ENCODE measurements at regions not wholly inside any gene's neighbourhood (a gene's known extent, or its start where the extent isn't known, plus 50 kb on each side); places are given as distances from the start of the nearest gene placed in this dataset.

DNA sequence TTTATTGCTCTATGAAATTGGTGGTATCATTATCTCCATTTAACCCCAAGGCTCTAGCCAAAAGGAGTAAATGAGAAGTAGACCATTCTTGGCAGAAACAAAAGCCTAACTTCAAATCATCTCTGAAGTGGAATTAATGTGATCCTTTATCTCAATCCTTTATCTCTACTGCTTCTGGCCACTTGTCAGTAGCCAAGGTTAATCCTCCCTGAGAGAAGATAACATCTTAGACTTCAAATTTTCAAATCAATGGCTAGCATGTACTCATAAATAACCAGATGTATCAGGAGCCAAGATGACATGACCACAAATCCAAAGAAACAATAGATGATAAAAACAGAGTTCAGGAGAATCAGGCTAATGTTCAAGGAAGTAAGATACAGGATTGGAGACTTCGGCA, 123.1 kb upstream of the RASSF8 start:
- DNase-seq = no peak

DNA sequence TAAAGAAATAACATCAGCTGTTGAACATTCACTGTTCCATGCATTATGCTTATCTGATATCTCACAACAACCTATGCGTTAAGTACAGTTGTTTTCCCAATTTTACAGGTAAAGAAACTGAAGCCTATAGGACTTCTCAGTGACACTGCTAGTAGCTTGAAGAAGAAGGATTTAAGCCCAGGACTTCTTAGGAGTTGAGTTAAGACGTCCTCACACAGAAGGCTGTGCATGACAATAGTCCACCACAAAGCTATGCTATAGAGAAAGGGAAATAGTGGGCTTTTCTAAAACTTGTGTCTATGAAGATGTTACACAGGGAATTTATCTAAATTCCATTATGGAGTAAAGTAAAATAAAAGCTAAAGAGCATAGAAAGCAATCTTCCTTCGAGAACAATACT, 120.5 kb upstream of the RASSF8 start:
- DNase-seq = no peak

DNA sequence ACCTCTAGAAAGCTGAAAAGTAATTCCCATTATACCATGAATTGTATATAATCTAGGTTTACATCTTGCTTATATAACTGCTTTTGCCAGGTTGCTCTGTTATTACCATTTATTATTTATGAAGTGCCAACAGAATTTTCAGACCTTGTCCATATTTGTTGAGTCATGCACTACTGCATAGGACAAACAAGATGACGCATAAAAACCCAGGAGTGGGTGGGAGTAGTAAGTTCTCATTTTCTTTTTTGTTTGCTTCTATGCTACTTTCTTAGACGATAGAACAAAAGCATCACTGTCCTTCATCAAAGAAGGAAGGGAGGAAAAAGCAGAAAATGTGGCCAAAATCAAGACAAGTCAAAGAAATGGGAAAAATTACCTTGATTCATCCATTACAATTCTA, 119.0 kb upstream of the RASSF8 start:
- DNase-seq = peak; percentile 63 to 71 (median 64)

DNA sequence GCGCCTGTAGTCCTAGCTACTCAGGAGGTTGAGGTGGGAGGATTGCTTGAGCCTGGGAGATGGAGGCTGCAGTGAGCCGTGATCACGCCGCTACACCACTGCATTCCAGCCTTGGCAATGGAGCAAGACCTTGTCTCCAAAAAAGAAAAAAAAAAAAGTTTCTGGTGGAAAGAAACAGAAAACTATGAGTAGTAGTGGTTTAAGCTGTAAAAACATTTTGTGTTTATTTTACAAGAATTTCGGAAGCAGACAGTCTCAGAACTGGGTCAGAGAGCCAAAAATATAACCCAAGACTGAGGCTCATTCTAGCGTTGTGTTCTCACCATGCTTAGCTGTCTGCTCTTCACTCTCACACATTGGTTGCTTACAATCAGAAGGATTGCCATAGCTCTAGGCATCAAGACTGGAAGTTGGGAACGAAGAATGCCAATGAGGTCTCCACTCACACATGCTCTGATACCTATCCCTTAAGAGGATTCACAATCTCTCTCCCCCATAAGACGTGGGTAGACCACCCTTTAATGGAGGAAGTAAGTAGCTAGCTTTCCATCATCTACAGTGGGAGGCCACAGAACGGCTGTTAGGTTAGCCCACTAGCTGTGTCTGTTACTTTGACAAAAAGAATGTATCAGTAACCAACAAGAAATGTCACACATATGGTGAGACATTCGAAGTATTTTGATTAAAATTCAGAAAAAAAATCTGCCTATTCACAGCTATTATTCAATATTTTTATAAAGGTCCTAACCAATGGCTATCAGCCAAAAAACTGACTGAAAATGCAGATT, 117.6 kb upstream of the RASSF8 start:
- DNase-seq = no peak

DNA sequence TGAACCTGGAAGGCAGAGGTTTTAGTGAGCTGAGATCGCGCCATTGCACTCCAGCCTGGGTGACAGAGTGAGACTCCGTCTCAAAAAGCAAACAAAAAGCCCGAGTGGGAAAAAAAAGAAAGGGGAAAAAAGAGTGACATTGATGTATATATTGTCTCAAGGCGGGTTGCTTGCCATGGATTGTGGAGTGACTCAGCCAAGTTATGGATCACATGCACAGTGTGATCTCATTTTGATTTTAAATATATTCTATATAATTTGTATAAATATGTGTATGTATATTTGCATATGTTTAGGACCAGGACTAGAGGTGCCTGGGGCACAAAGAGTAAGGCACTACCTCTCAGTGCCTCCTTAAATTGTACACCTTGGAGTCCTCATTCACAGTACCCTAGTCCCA, 116.2 kb upstream of the RASSF8 start:
- no peak for DNase-seq

DNA sequence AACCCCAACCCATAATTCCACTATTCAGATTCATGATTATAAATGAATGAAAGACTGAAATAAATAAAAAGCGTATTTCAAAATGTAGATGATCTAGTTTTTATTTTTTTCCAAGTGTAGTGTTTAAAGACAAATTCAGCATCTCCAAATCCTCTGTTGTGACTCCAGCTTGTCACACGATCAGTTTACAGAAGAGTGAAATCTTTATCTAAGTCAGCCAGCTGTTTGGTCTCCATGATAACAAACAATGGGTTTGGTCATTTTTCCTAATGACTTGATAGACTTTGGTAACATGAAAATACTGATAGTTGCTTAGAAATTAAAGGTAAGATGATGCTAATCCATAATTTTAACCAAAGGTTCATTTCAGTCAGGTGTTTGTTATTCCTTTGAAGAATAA, 114.5 kb upstream of the RASSF8 start:
- DNase-seq = no peak

DNA sequence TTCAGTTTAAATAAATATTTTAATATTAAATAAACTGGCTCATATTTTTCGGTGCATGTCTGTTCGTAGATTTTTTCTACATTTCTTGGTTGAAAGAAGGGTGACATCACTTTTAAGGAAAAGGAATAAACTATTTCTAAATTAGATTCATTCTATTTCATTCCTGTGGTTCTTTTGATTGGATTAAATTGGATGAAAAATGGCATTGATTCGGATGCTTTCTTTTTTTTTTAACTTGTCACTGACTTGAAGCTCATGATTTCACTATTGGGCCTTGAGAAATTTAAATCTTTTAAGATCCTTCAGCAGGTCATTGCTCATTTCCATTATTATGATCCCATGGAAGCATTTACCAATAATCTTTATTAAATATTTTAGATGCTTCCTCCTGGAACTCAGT, 113.1 kb upstream of the RASSF8 start:
- DNase-seq = no peak

DNA sequence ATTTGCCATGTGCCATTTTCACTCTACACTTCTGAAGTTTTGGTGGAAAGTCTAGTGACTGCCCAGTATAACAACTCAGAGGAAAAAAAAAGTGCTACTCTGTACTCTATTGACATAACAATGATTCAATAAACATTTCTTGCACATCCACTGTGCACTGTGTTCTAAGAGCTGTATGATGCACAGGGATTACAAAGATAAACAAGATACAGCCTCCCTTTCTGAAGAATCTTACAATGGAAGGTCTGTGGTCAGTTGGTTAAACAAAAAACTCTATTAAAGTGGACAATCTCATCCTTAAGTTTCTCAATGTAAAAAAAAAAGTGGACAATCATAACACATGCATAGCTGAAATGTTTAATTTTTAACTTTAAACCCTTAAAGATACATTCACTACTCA, 105.7 kb upstream of the RASSF8 start:
- no peak for DNase-seq

DNA sequence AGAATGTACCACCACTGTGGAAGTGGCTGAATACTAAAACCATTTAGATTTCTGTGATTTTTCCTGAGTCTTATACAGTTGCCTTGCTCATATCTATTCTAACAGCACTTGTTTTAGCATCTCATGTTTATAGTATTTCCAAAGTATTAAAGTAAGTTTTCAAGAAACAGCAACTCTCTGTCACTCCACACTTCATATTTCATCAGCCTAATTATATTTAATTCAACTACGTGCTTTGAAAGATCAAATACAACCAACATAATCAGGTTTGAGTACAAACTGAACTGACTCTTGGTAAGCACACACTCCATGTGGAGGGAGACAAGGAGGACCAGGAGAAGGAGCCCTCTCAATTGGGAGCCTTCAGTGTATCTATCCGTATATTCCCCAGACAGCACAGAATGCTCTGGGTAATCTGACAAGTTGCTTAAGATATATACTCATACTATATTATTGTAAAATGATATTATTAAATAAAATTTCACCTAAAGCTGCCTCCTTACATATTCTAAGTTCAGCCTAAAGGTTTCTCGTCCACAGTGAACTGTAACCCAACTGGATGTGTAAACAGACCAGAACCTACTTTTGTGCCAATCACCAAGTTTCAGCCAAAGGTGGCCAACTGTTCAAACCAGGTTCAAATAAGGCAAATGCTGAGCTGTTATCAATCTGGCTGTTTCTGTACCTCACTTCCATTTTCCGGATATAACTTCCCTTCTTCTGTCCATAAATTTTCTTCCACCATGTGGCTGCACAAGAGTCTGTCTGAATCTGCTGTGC, 105.0 kb upstream of the RASSF8 start:
- no peak for DNase-seq

DNA sequence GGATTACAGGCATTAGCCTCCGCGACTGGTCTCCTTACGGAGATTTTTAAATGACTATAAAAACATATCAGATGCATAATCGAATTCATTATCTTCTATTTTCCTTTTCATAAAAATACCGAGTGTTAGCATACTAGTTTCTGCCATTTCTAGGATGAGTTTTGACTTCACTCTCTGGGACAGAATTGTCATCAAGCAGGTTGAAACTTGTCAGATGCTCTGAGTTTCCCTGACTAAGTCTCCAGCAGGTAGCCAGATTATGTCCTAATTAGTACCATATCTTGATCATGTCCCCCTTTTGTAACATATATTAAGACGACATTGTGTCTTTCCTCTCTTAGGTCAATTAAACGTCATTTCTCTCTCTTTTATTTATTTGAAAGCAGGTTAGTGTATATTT, 103.5 kb upstream of the RASSF8 start:
- no peak for DNase-seq

DNA sequence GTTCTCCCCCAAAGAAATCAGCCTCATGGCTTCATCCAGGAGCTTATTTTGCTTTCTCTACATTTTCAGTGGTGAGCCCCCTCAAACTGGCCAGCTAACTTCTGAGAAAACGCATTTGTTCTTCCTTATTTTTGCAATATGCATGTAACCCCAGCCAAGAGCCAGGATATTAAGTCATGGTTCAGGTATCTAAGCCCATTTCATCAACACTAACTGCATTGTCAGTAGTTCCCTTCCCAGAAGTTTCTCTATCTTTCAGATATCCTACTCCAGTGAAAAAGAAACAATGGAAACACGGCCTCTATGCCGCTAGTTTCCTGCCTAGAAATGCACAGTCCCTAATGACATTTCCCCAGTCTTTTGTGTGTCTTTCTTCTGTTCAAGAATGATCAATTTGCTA, 102.8 kb upstream of the RASSF8 start:
- DNase-seq = no peak

DNA sequence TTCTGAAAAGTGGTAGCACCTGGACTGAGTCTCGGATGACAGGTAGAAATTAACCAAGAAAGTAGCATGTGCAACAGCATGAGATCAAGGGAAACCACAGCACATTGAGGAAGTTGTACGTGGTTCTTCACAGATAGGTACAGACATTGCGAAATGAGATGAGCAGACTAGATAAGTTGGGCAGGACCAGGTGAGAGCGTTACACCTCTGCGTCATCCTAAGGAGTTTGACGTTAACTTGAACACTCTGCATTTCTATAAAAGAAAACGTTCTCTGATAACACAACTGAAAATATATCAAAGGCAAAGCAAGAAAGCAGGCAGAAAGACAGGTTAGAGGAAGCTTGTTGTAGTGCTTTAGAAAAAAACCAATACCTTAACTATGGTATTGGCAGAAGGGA, 98.5 kb upstream of the RASSF8 start:
- no peak for DNase-seq

DNA sequence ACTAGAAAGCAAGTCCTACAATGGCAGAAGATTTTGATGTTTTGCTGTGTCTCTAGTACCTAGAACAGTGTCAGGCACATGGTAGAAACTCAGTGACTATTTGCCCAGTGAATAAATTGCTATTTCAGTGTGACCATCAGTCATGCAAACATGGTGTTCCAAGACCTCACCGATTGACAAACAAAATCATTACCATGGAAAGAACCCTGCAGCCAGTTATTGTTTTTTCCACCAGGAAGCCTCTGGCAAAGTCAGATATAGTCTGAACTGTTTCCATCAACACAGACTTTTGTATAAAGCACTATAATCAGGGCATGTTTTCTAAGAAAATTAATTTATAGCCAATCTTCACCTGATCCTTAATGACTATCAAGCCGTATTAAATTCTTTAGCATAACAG, 97.3 kb upstream of the RASSF8 start:
- no peak for DNase-seq

DNA sequence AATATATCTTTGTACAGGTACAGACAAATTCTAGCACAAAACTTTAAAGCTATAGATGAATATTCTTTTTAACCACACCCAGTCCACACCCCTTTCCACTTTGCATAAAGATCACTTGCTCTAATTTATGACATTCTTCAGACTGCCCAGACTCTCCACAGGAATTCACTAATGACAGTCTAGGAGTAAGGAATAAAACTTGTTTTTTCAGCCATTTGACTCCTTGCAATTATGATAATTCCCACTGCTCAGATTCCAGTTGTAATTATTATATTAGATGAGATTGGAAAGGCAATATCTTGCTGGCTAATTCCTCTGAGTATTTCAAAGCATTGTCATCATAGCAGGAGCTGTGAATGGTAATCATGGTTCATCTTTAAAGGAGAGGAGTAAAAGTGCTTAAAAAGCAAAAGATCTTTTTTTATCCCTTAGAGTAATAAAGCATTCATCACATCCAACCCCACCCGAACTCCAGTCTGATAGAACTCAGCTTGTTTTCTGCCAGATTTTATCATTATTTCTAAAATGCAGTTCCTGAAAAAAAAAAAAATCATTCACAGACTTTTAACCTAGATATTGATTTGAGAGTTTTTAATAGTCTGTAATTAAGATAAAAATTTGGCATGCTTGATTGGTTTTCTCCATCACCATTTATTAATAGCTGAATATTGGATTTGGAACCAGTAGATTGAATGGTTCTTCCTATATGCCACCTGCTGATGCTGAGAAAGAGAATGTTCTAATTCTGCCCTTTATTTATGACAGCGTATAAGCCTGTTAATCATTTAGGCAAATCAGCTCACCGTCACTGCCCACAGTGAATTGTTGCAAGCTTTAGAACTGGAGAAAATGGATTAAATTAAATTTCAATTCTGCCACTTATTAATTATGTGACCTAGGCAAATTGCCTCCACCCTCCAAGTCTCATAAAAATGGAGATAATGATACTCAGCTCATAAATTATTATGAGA, 93.9 kb upstream of the RASSF8 start:
- DNase-seq = no peak

DNA sequence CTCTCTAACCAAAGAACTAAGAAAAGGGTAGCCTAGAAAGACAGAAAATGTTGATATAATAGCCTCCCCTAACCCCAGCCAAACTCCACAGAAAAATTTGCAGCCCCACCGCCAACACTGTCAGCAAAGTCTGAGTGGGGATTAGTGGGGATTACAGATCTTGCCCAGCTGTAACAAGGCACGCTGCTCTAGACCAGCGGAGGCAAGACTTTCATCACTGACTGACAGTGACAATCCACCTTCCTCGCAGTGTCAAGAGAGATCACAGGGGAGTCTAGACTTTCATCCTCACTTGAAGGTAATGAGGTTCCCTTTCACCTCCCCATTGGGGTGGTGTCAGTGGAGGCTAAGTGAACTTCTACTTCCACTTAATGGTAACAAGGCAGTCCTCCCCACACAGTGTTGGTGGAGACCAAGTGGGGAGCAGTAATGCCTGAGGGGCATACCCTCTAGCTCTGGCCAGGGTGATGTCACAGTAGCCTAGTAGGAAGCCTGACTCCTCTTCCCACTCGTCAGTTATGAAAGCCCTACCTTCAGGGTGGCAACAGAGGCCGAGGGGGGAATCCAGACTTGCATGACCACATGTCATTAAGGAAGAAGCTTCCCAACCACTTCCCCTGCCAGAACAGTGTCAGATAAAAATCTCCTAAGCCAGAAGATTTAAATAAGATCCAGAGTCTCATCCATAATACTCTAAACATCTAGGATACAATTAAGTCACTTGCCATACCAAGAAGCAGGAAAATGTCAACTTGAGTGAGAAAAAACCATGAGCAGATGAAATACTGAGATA, 91.7 kb upstream of the RASSF8 start:
- DNase-seq = peak; percentile 84 to 91 (median 89)

DNA sequence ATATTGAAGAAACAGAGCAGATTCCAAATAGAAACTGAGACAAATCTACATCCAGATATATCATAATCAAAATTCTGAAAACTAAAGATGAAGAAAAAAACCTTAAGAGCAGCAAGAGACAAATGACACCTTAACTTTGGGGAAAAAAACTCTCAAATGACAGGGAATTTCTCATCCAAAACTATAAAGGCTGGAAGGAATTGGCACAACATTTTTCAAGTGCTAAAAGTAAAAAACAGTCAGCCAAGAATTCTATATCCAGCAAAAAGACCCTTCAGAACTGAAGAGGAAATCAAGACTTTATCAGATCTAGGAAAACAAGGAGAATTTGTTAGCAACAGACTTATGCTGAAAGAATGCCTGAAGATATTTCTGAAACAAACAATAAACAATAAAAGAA, 90.3 kb upstream of the RASSF8 start:
- DNase-seq = no peak

DNA sequence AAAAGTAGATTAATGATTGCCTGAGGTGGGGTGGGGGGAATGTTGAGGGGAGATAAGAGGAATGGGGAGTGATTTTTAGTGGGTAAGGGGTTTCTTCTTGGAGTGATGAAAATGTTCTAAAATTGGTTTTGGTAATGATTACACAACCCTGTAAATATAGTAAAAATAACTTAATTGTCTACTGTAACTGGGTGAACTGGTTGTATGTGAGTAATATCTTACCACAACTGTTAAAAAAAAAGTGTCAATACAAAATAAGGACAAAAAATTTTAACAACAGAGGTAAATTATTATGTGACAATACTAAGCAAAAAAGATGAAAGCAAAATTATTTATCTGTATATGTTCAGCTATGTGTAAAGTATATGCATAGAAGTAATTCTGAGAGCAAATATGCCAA, 86.3 kb upstream of the RASSF8 start:
- no peak for DNase-seq

DNA sequence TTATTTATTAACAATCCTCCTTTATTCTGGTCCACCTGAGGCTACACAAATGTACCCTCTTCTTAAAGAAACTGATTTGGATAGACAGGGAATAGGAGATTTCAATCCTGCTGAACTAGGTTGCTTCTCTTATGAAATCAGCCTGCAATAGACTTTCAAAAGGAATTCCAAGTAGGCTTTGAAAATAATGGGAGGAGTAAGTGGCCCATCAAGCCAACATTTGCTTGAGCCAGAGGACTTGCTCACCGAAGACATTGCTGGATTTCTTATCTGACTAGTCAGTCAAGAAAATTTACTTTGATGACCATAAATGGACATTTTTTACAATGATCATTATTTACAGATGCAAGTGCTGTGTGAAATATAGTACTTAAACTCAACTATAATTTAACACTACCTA, 82.8 kb upstream of the RASSF8 start:
- DNase-seq = no peak

DNA sequence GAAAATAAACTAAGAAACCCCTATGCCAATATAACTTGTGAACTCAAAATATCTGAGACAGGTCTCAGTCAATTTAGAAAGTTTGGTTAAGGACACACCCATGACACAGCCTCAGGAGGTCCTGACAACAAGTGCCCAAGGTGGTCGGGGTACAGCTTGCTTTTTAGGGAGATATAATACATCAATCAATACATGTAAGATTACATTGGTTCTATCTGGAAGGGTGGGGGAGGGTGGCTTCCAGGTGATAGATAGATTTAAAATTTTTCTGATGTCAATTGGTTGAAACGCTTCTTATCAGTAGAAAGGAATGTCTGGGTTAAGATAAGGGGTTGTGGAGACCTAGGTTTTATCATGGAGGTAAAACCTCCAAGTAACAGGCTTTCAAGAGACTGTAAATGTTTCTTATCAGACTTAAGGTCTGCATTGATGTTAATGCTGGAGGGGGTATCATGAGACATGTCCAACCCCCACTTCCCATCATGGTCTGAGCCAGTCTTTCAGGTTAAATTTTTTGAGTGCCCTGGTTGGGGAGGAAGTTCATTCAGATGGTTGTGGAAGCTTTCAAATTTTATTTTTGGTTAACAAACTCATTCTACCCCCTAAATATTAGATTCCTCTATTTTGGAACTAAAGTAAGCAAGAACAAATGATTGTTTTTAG, 82.0 kb upstream of the RASSF8 start:
- no peak for DNase-seq

DNA sequence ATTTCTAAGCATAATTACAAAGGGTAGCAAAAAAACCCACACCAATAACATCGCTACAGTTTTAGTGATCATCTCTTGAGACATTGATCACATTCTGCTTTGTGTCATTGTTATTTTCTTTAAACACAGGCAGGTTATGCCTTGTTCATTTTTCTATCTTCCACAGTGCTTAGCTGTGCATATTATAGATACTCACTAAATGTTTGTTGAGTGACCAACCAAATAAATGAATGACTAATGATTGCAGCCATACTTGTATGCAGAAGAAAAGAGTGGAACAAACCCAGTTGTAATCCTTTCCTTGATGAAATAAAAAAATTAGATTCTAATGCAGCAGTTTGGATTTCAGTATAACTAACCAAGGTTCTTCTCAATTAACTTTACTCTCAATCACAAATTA, 81.0 kb upstream of the RASSF8 start:
- no peak for DNase-seq

DNA sequence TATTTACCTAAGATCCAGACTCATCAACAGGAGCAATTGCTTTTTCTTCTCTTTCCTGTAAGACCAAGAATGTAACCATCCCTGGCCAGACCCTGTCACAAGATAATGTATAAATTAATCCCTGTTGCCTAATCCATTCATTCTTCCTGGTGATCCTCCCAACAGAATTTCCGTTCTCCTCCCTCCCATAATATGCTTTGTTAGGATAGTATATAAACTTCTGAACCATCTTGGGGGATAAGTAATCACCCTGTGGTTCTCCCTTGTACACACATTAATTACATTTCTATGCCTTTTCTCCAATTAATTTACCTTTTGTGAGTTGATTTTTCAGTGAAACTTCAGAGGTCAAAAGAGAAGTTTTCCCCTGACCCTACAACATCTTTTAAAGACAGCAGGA, 76.2 kb upstream of the RASSF8 start:
- DNase-seq = no peak

Measured in suppressor macrophage treated with lipopolysaccharide for 1 hour (primary cell).